Stimulated activated naive B cell treated with anti-CD40 and anti-IgM and Interleukin-4, amounts not matched to agents 10 μg/mL and 1 μg/mL and 100 μg/mL, for 72 hours (primary cell): ENCODE measurements at regions not wholly inside any gene's neighbourhood (a gene's known extent, or its start where the extent isn't known, plus 50 kb on each side); places are given as distances from the start of the nearest gene placed in this dataset.
A peak's percentile ranks its signal among the peaks of the same experiment; 100 is the strongest.
"Not testable (repeated sequence)": the region's sequence is repeated elsewhere in the genome, so short reads cannot be mapped to it uniquely, and the experiment has no call there.

ENCODE experiments used
- ATAC-seq, 2 donors: fragments of 150-1000 bp; cut with Tn5 transposase; replicated peaks; 2 replicates each; pipeline ENCODE4 v1.10.0; 2021; ENCODE audit warnings: moderate library complexity in 1 of 2
- DNase-seq: peaks from one replicate; pipeline ENCODE4 v3.0.0; 2021
- H3K27ac Mint-ChIP-seq: one replicate; pipeline ENCODE4 v1.8.0; 2022; ENCODE audit warnings: mild to moderate bottlenecking, mixed read lengths
- H3K27me3 Mint-ChIP-seq, 2 donors: one replicate each; pipeline ENCODE4 v1.8.0; 2022; ENCODE audit warnings: mixed read lengths in 2 of 2
- H3K36me3 Mint-ChIP-seq, 2 donors: one replicate each; pipeline ENCODE4 v1.8.0; 2022; ENCODE audit warnings: mixed read lengths in 2 of 2, mild to moderate bottlenecking in 1 of 2
- H3K4me1 Mint-ChIP-seq, 2 donors: one replicate each; pipeline ENCODE4 v1.8.0; 2022; ENCODE audit warnings: mixed read lengths in 2 of 2, mild to moderate bottlenecking in 1 of 2
- H3K4me3 Mint-ChIP-seq, 2 donors: one replicate each; pipeline ENCODE4 v1.8.0; 2022; ENCODE audit warnings: mild to moderate bottlenecking in 2 of 2, mixed read lengths in 2 of 2, moderate library complexity in 1 of 2
- H3K9me3 Mint-ChIP-seq, 2 donors: one replicate each; pipeline ENCODE4 v1.8.0; 2022; ENCODE audit warnings: mixed read lengths in 2 of 2, mild to moderate bottlenecking in 1 of 2

GRCh38 chr4:81602854-81603253 lies 131.1 kb upstream of the RASGEF1B start:
- no peak overlapping the region for H3K27ac Mint-ChIP-seq
- no peaks in the 10 kb centered on the region for H3K36me3 Mint-ChIP-seq
- no peaks in the 10 kb centered on the region for H3K27me3 Mint-ChIP-seq
- ATAC-seq = no peak
- no peak for DNase-seq
- no peak overlapping the region for H3K4me3 Mint-ChIP-seq
- peaks cover 16 to 43% of the 10 kb centered on the region in 2 donors for H3K4me1 Mint-ChIP-seq
- no peaks in the 10 kb centered on the region for H3K9me3 Mint-ChIP-seq

- no peaks in the 10 kb centered on the region for H3K36me3 Mint-ChIP-seq
- DNase-seq (no peak), ATAC-seq (no peak)
- peaks cover 6 to 30% of the 10 kb centered on the region in 2 donors for H3K4me1 Mint-ChIP-seq
- H3K4me3 Mint-ChIP-seq = no peak overlapping the region
- no peak overlapping the region for H3K27ac Mint-ChIP-seq
- H3K27me3 Mint-ChIP-seq = no peaks in the 10 kb centered on the region
- H3K9me3 Mint-ChIP-seq = no peaks in the 10 kb centered on the region
Measured at GRCh38 chr4:81601358-81601694, 129.6 kb upstream of the RASGEF1B start.

- no peaks in the 10 kb centered on the region for H3K27me3 Mint-ChIP-seq
- peaks cover 1 to 24% of the 10 kb centered on the region in 2 donors for H3K4me1 Mint-ChIP-seq
- H3K4me3 Mint-ChIP-seq = no peak overlapping the region
- no peak for ATAC-seq
- no peaks in the 10 kb centered on the region for H3K36me3 Mint-ChIP-seq
- H3K27ac Mint-ChIP-seq = no peak overlapping the region
- no peak for DNase-seq
- H3K9me3 Mint-ChIP-seq = no peaks in the 10 kb centered on the region
Measured at GRCh38 chr4:81600520-81601357, 129.0 kb upstream of the RASGEF1B start.

- Mint-ChIP-seq H3K27me3 (no peaks in the 10 kb centered on the region), H3K27ac (no peak overlapping the region), H3K4me1 (peaks cover under 1 to 20% of the 10 kb centered on the region in 2 donors), H3K36me3 (no peaks in the 10 kb centered on the region), H3K9me3 (no peaks in the 10 kb centered on the region), H3K4me3 (no peak overlapping the region)
- no peak for ATAC-seq
- DNase-seq = no peak
Measured at GRCh38 chr4:81599742-81600380, 128.2 kb upstream of the RASGEF1B start.

DNA sequence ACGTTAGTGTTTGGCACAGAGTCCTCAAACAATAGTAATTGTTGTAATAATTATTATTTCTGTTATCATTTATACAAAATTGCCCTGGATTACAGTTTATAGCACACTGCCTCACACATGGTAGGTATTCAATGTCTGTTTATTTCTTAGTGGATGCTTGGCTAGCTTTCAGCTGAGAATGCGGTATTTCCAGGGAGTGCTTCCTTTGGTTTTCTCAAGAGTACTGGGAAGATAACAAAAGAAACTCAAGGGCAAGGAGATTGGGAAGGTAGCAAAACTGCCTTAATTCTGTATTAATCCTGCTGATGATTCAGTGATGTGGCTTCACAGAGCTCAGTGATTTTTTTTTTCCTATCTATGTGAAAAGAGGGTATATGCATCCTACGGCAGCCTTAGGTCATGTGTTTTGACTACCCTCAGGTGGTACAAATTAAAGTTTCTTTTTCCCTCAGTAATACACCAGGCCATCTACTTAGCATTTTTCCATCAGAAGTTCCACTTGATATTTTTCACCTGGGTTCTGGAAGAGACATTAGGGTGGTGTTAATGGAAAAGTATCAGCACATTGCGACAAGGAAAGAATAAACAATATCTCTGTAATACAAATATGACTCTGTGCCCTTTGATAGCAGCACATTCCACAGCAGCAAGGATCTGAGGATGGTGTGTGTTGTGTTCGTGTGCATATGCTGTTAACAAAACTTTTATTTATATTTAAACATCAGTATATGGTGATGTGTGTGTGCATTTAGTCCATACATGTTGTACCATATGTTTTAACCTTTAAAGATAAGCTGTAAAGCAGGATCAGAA lies 124.3 kb upstream of the RASGEF1B start:
- DNase-seq (no peak), ATAC-seq (no peak)
- Mint-ChIP-seq H3K27ac (no peak overlapping the region), H3K9me3 (peaks cover 0 to 3% of the 10 kb centered on the region in 2 donors), H3K27me3 (no peaks in the 10 kb centered on the region), H3K4me1 (peaks cover 9 to 29% of the 10 kb centered on the region in 2 donors), H3K36me3 (no peaks in the 10 kb centered on the region), H3K4me3 (no peak overlapping the region)

DNA sequence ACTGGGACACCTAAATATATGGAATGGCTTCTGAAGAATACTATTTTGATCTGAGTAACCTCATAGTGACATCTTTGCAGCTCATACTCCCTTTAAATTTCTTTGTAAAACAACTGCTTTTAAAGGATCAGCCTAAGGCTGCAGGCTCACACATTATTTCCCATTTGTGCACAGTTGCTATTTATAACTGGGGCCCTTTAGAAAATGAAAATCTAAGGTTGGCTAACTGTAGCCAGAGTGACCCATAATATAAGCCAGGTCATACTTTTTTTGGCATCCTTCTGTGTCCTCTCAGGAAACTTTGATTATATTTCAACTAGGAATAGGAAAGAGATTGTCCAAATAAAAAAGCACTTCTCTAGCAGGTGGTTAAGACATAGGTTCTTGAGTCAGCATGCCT lies 123.6 kb upstream of the RASGEF1B start:
- Mint-ChIP-seq H3K9me3 (peaks cover 0 to 3% of the 10 kb centered on the region in 2 donors), H3K4me1 (peaks cover 9 to 32% of the 10 kb centered on the region in 2 donors), H3K36me3 (no peaks in the 10 kb centered on the region), H3K4me3 (no peak overlapping the region), H3K27ac (no peak overlapping the region), H3K27me3 (no peaks in the 10 kb centered on the region)
- no peak for DNase-seq
- no peak for ATAC-seq

DNA sequence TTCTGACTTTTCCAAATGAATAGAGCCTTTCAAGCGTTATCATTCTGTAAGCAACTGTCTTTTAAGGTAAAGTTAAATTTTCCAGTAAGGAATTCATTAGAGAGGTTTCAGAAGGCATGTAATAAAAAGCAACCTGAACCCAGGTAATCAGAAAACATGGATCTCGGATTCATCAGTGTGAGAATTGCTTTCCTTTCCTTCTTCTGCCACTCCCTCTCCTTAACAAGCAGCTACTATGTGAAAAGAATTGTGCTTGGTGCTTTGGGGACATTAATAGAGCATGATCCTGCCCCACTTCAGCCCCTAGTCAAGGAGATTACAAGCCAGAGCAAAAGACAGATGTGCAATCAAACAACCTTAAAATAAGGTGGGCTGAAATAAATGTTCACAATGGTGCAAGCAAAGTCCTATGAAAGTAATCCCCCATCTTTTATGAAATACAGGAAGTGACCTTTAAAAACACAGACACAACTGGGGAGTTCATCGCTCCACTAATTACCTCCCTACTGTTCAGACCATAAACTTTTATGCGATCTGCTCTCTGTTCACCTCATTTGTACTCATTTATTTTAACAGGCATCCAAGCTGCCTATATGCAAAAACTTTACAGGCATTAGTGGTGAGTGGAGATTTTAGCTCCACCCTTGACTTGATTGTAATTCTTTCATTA lies 122.9 kb upstream of the RASGEF1B start:
- peaks cover 12 to 39% of the 10 kb centered on the region in 2 donors for H3K4me1 Mint-ChIP-seq
- H3K27me3 Mint-ChIP-seq = no peaks in the 10 kb centered on the region
- DNase-seq (no peak), ATAC-seq (peak in 1 of 2 donors; percentile 51)
- no peak overlapping the region for H3K4me3 Mint-ChIP-seq
- H3K9me3 Mint-ChIP-seq = peaks cover 0 to 3% of the 10 kb centered on the region in 2 donors
- peak overlapping the region; percentile 48 for H3K27ac Mint-ChIP-seq
- no peaks in the 10 kb centered on the region for H3K36me3 Mint-ChIP-seq

- Mint-ChIP-seq H3K27ac (no peak overlapping the region), H3K4me3 (no peak overlapping the region), H3K36me3 (no peaks in the 10 kb centered on the region), H3K4me1 (peaks cover 18 to 45% of the 10 kb centered on the region in 2 donors), H3K27me3 (no peaks in the 10 kb centered on the region), H3K9me3 (peaks cover 0 to 3% of the 10 kb centered on the region in 2 donors)
- ATAC-seq = no peak
- no peak for DNase-seq
Measured at GRCh38 chr4:81592701-81593100, 121.0 kb upstream of the RASGEF1B start.

DNA sequence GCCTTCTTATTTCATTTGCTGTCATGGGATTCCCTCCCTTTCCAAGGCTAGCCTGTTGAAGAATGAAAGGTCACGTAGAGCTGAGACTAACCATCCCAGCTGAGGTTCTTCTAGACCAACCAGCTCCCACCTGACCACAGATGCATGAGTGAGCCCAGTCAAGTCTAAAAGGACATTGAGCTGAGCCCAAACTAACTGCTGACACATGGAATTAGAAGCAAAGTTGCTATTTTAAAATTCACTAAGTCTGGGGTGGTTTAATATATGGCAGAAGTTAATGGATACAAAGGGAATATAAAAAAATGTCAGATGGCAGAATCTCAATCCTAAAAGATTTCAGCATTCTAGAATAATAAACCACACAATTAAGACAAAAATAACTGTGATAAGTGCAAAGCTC lies 118.9 kb upstream of the RASGEF1B start:
- peaks cover 0 to 3% of the 10 kb centered on the region in 2 donors for H3K9me3 Mint-ChIP-seq
- no peaks in the 10 kb centered on the region for H3K27me3 Mint-ChIP-seq
- DNase-seq (no peak), ATAC-seq (no peak)
- peaks cover 21 to 45% of the 10 kb centered on the region in 2 donors for H3K4me1 Mint-ChIP-seq
- H3K36me3 Mint-ChIP-seq = no peaks in the 10 kb centered on the region
- no peak overlapping the region for H3K27ac Mint-ChIP-seq
- H3K4me3 Mint-ChIP-seq = no peak overlapping the region

DNA sequence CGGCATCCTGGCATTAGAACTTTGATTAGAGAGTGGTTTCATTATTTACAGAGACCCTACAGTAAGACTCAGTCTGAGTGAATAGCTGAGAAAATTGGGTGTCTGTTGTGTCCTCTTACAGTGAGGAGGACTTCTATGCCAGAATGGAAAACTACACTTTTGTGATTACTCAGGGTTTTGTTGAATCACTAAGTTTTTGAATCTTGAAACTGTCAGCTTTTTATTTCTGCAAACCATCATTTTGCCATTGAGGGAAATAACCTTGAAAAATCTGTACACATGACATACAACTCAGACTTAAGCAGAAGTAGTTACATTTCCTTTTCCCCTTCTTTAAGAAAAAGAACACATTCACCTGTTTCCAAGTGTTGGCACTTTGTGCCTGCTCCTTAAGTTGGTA lies 117.6 kb upstream of the RASGEF1B start:
- no peaks in the 10 kb centered on the region for H3K27me3 Mint-ChIP-seq
- no peaks in the 10 kb centered on the region for H3K36me3 Mint-ChIP-seq
- H3K4me3 Mint-ChIP-seq = no peak overlapping the region
- H3K27ac Mint-ChIP-seq = peak overlapping the region; percentile 10
- H3K4me1 Mint-ChIP-seq = peaks cover 16 to 37% of the 10 kb centered on the region in 2 donors
- peaks cover 0 to 3% of the 10 kb centered on the region in 2 donors for H3K9me3 Mint-ChIP-seq
- no peak for DNase-seq
- peak; percentile 50 to 64 for ATAC-seq

GRCh38 chr4:81586706-81587105 lies 115.0 kb upstream of the RASGEF1B start:
- Mint-ChIP-seq H3K9me3 (no peaks in the 10 kb centered on the region), H3K27ac (no peak overlapping the region), H3K4me1 (peaks cover 12 to 21% of the 10 kb centered on the region in 2 donors), H3K4me3 (no peak overlapping the region), H3K36me3 (no peaks in the 10 kb centered on the region), H3K27me3 (no peaks in the 10 kb centered on the region)
- no peak for ATAC-seq
- DNase-seq = no peak

- H3K27me3 Mint-ChIP-seq, H3K4me3 Mint-ChIP-seq, H3K27ac Mint-ChIP-seq, H3K4me1 Mint-ChIP-seq, H3K36me3 Mint-ChIP-seq, H3K9me3 Mint-ChIP-seq, DNase-seq, ATAC-seq: not testable (repeated sequence)
Measured at GRCh38 chr4:81580994-81581374, 109.3 kb upstream of the RASGEF1B start.

DNA sequence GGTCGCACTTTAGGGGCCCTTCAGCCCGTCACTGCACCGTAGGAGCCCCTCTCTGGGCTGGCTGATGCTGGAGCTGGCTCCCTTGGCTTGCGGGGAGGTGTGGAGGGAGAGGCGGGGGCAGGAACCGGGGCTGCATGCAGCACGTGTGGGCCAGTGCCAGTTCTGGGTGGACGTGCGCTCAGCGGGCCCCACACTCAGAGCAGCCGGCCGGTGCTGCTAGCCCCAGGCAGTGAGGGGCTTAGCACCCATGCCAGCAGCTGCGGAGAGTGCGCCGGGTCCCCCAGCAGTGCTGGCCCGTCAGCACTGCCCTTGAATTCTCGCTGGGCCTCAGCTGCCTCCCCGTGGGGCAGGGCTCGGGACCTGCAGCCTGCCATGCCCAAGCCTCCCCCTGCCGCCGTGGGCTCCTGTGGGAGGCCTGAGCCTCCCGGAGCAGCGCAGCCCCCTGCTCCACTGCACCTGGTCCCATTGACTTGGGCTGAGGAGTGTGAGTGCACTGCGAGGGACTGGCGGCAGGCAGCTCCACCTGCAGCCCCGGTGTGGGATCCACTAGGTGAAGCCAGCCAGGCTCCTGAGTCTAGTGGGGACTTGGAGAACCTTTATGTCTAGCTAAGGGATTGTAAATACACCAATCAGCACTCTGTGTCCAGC lies 108.8 kb upstream of the RASGEF1B start:
- Mint-ChIP-seq H3K4me3 (no peak overlapping the region), H3K27me3 (no peaks in the 10 kb centered on the region), H3K36me3 (peaks cover 0 to 3% of the 10 kb centered on the region in 2 donors), H3K27ac (no peak overlapping the region), H3K9me3 (peaks cover 0 to 2% of the 10 kb centered on the region in 2 donors), H3K4me1 (peaks cover 4 to 8% of the 10 kb centered on the region in 2 donors)
- DNase-seq (no peak), ATAC-seq (no peak)

GRCh38 chr4:81577392-81577791 lies 105.7 kb upstream of the RASGEF1B start:
- Mint-ChIP-seq H3K9me3 (peaks cover 2 to 4% of the 10 kb centered on the region in 2 donors), H3K4me1 (peaks cover 12 to 28% of the 10 kb centered on the region in 2 donors), H3K27ac (no peak overlapping the region), H3K36me3 (peaks cover 0 to 3% of the 10 kb centered on the region in 2 donors), H3K27me3 (no peaks in the 10 kb centered on the region), H3K4me3 (no peak overlapping the region)
- no peak for DNase-seq
- peak in 1 of 2 donors; percentile 48 for ATAC-seq
